H1 (cell line): ENCODE measurements at regions not wholly inside any gene's neighbourhood (a gene's known extent, or its start where the extent isn't known, plus 50 kb on each side); places are given as distances from the start of the nearest gene placed in this dataset.

Experiments used
- CTCF ChIA-PET: fragments of 300-600 bp; sonication (Branson Sonifier 250); formaldehyde crosslinking; loops from one replicate; lab custom pipeline; 2021; ENCODE audit not compliant: partially characterized antibody; lab: Charles Lee
- POLR2A ChIA-PET: fragments of 300-600 bp; sonication (Branson Sonifier 250); formaldehyde crosslinking; loops from one replicate; lab custom pipeline; 2021; ENCODE audit warnings: inconsistent platforms; ENCODE audit not compliant: partially characterized antibody; lab: Charles Lee
- DNase-seq, 2 experiments: peaks; one replicate each; pipeline versions ENCODE4 v3.0.0 to v3.0.0-alpha.2; 2010 to 2022; ENCODE audit warnings: low spot score in 2 of 2, low read depth in 1 of 2, mixed read lengths in 1 of 2
- FAIRE-seq: peaks from 2 replicates; lab custom pipeline; 2011; peaks lifted over from hg19 to GRCh38; lab: Jason Lieb, UNC
- H2AFZ ChIP-seq: 2 replicates; pipeline ENCODE4 v1.8.1; 2012; ENCODE audit warnings: low read length, inconsistent platforms
- H2AK5ac ChIP-seq: 2 replicates; pipeline ENCODE4 v1.6.1; 2013; ENCODE audit warnings: low read depth, low read length
- H2BK120ac ChIP-seq: replicated peaks from 2 replicates; pipeline ENCODE3; 2013; ENCODE audit warnings: low read depth, low read length, inconsistent platforms
- H2BK12ac ChIP-seq: 2 replicates; pipeline ENCODE4 v1.6.1; 2013; ENCODE audit warnings: low read depth, low read length
- H2BK15ac ChIP-seq: 2 replicates; pipeline ENCODE4 v1.6.1; 2013; ENCODE audit warnings: low read length
- H2BK20ac ChIP-seq: 2 replicates; pipeline ENCODE4 v1.6.1; 2013; ENCODE audit warnings: low read length
- H2BK5ac ChIP-seq: 2 replicates; pipeline ENCODE4 v1.6.1; 2013; ENCODE audit warnings: low read depth, low read length
- H3K14ac ChIP-seq: 2 replicates; pipeline ENCODE4 v1.6.1; 2013; ENCODE audit warnings: inconsistent platforms; ENCODE audit not compliant: insufficient read length
- H3K18ac ChIP-seq: 2 replicates; pipeline ENCODE4 v1.6.1; 2013; ENCODE audit warnings: low read length; ENCODE audit errors: extremely low read depth
- H3K23ac ChIP-seq: 2 replicates; pipeline ENCODE4 v1.6.1; 2013; ENCODE audit warnings: inconsistent platforms; ENCODE audit not compliant: insufficient read length
- H3K23me2 ChIP-seq: 2 replicates; pipeline ENCODE4 v1.6.1; 2013; ENCODE audit warnings: low read depth, low read length
- H3K27ac ChIP-seq: 2 replicates; pipeline ENCODE4 v1.6.1; 2011; ENCODE audit warnings: low read depth, low read length, inconsistent platforms
- H3K27me3 ChIP-seq, 4 experiments: replicated peaks in 1 of 4; 1 replicate in 1 of 4; 2 replicates in 3 of 4; pipeline versions ENCODE4 v1.6.1 to v1.8.1; 2011 to 2013; ENCODE audit warnings: low read length in 3 of 4, mild to moderate bottlenecking in 3 of 4, inconsistent platforms in 2 of 4, mixed read lengths in 2 of 4, moderate library complexity in 1 of 4; ENCODE audit not compliant: control insufficient read depth in 3 of 4, insufficient read depth in 3 of 4; ENCODE audit errors: extremely low read depth in 1 of 4
- H3K36me3 ChIP-seq, 4 experiments: 2 replicates each; pipeline versions ENCODE4 v1.6.1 to v1.8.1; 2011 to 2013; ENCODE audit warnings: mild to moderate bottlenecking in 4 of 4, low read length in 3 of 4, moderate library complexity in 2 of 4, control low read depth in 1 of 4, inconsistent platforms in 1 of 4; ENCODE audit not compliant: insufficient read depth in 4 of 4, control insufficient read depth in 2 of 4
- H3K4ac ChIP-seq: replicated peaks from 2 replicates; pipeline ENCODE3; 2013; ENCODE audit warnings: low read length, low read depth, mixed read lengths, inconsistent platforms; ENCODE audit not compliant: insufficient read length
- H3K4me1 ChIP-seq, 4 experiments: replicated peaks in 1 of 4; 1 replicate in 1 of 4; 2 replicates in 3 of 4; pipeline versions ENCODE4 v1.6.1 to v1.8.1; 2011 to 2013; ENCODE audit warnings: low read length in 3 of 4, inconsistent platforms in 2 of 4, mixed read lengths in 1 of 4; ENCODE audit not compliant: insufficient read depth in 4 of 4, control insufficient read depth in 3 of 4
- H3K4me2 ChIP-seq, 2 experiments: 2 replicates each; pipeline versions ENCODE4 v1.6.1 to v1.8.1; 2011 to 2013; ENCODE audit warnings: low read depth in 2 of 2, low read length in 2 of 2, control low read depth in 1 of 2, inconsistent platforms in 1 of 2, mild to moderate bottlenecking in 1 of 2; ENCODE audit not compliant: insufficient read depth in 1 of 2
- H3K4me3 ChIP-seq, 4 experiments: fragments of 200-600, 300-600 bp in 1 of 4; sonication (generic), shearing (Covaris generic), sonication (Bioruptor Twin) in 1 of 4; 2 replicates each; pipeline versions ENCODE4 v1.5.1 to v1.8.1; 2011 to 2016; ENCODE audit warnings: low read length in 4 of 4, low read depth in 3 of 4, control low read depth in 2 of 4, inconsistent platforms in 2 of 4, mild to moderate bottlenecking in 2 of 4, mixed read lengths in 1 of 4, moderate library complexity in 1 of 4; ENCODE audit not compliant: insufficient read depth in 2 of 4; ENCODE audit errors: extremely low read depth in 1 of 4
- H3K56ac ChIP-seq: replicated peaks from 2 replicates; pipeline ENCODE3; 2013; ENCODE audit warnings: low read depth, mild to moderate bottlenecking, mixed read lengths, low read length, inconsistent platforms; ENCODE audit not compliant: insufficient read length
- H3K79me1 ChIP-seq: 2 replicates; pipeline ENCODE4 v1.6.1; 2013; ENCODE audit warnings: low read depth, low read length, control low read depth
- H3K79me2 ChIP-seq, 2 experiments: 2 replicates each; pipeline versions ENCODE4 v1.6.1 to v1.8.1; 2012 to 2013; ENCODE audit warnings: low read length in 2 of 2, mild to moderate bottlenecking in 2 of 2, inconsistent platforms in 1 of 2; ENCODE audit not compliant: insufficient read depth in 2 of 2, control insufficient read depth in 1 of 2
- H3K9ac ChIP-seq, 4 experiments: replicated peaks in 1 of 4; 1 replicate in 1 of 4; 2 replicates in 3 of 4; pipeline versions ENCODE4 v1.6.1 to v1.8.1; 2011 to 2013; ENCODE audit warnings: low read depth in 3 of 4, low read length in 3 of 4, control low read depth in 2 of 4, mild to moderate bottlenecking in 2 of 4, moderate library complexity in 2 of 4, inconsistent platforms in 1 of 4; ENCODE audit errors: extremely low read depth in 1 of 4
- H3K9me3 ChIP-seq, 2 experiments: 2 replicates each; pipeline versions ENCODE4 v1.6.1 to v1.8.1; 2012 to 2013; ENCODE audit warnings: mild to moderate bottlenecking in 2 of 2, moderate library complexity in 2 of 2, control low read depth in 1 of 2, inconsistent platforms in 1 of 2, low read depth in 1 of 2, low read length in 1 of 2, mixed read lengths in 1 of 2; ENCODE audit not compliant: insufficient read depth in 2 of 2
- H4K20me1 ChIP-seq, 2 experiments: replicated peaks in 1 of 2; 2 replicates each; pipeline versions ENCODE3 to v1.8.1; 2011 to 2013; ENCODE audit warnings: inconsistent platforms in 2 of 2, low read length in 2 of 2, mild to moderate bottlenecking in 1 of 2; ENCODE audit not compliant: insufficient read depth in 2 of 2, control insufficient read depth in 1 of 2
- H4K5ac ChIP-seq: 2 replicates; pipeline ENCODE4 v1.6.1; 2013; ENCODE audit warnings: low read length, low read depth, mixed read lengths, inconsistent platforms; ENCODE audit not compliant: insufficient read length
- H4K8ac ChIP-seq: 2 replicates; pipeline ENCODE4 v1.8.0; 2013; ENCODE audit warnings: mild to moderate bottlenecking, moderate library complexity, low read length, inconsistent platforms; ENCODE audit not compliant: insufficient read depth; ENCODE audit errors: extremely low read depth
- H4K91ac ChIP-seq: replicated peaks from 2 replicates; pipeline ENCODE3; 2013; ENCODE audit warnings: low read length, mixed read lengths, inconsistent platforms; ENCODE audit not compliant: insufficient read length
- BACH1 ChIP-seq: IDR thresholded peaks from 2 replicates; pipeline ENCODE4 v1.6.1; 2012; ENCODE audit warnings: low read length, improper control_type of control experiment
- BRCA1 ChIP-seq: IDR thresholded peaks from 2 replicates; pipeline ENCODE4 v1.6.1; 2012; ENCODE audit warnings: low read depth, low read length, improper control_type of control experiment
- FOSL1 ChIP-seq: IDR thresholded peaks from 2 replicates; pipeline ENCODE4 v1.6.1; 2011; ENCODE audit warnings: mild to moderate bottlenecking, low read depth, low read length, moderate library complexity; ENCODE audit not compliant: insufficient read depth
- GABPA ChIP-seq: IDR thresholded peaks from 2 replicates; pipeline ENCODE4 v1.6.1; 2011; ENCODE audit warnings: mild to moderate bottlenecking, low read length, moderate library complexity, borderline replicate concordance; ENCODE audit not compliant: insufficient read depth
- HDAC2 ChIP-seq, 2 experiments: fragments of 300-600 bp in 1 of 2; sonication (generic) in 1 of 2; IDR thresholded peaks; 2 replicates each; pipeline ENCODE4 v1.6.1; 2011 to 2012; ENCODE audit warnings: low read depth in 2 of 2, low read length in 2 of 2, mild to moderate bottlenecking in 2 of 2, moderate library complexity in 2 of 2, borderline replicate concordance in 1 of 2, inconsistent platforms in 1 of 2
- JUN ChIP-seq: IDR thresholded peaks from 2 replicates; pipeline ENCODE4 v1.6.1; 2011; ENCODE audit warnings: low read depth, mild to moderate bottlenecking, improper control_type of control experiment, low read length
- KDM4A ChIP-seq: IDR thresholded peaks from one replicate; pipeline ENCODE4 v1.7.1; 2012; ENCODE audit warnings: low read depth, mild to moderate bottlenecking, moderate library complexity, low read length, inconsistent platforms; ENCODE audit not compliant: severe bottlenecking
- NRF1 ChIP-seq: IDR thresholded peaks from 2 replicates; pipeline ENCODE4 v1.6.1; 2011; ENCODE audit warnings: mild to moderate bottlenecking, low read depth, low read length, improper control_type of control experiment
- RAD21 ChIP-seq, 2 experiments: IDR thresholded peaks in 1 of 2; conservative IDR thresholded peaks in 1 of 2; 2 replicates each; pipeline ENCODE4 v1.6.1; 2011; ENCODE audit warnings: low read depth in 2 of 2, low read length in 2 of 2, improper control_type of control experiment in 1 of 2, inconsistent platforms in 1 of 2, mild to moderate bottlenecking in 1 of 2, moderate library complexity in 1 of 2
- SIX5 ChIP-seq: IDR thresholded peaks from 2 replicates; pipeline ENCODE4 v1.6.1; 2011; ENCODE audit warnings: mild to moderate bottlenecking, low read depth, low read length
- WGBS, 2 experiments: shearing (Covaris generic) in 1 of 2; methylation state at CpG; one replicate each; pipeline versions ENCODE4 v1.1.6 to v1.1.7; 2013 to 2015; ENCODE audit warnings: low lambda C conversion rate in 2 of 2, mixed read lengths in 2 of 2, inconsistent platforms in 1 of 2, low coverage in 1 of 2, missing lambda C conversion rate in 1 of 2; ENCODE audit not compliant: insufficient replicate concordance in 2 of 2, insufficient coverage in 1 of 2, insufficient read length in 1 of 2; ENCODE audit errors: extremely low coverage in 1 of 2, missing lambda C conversion rate in 1 of 2; 5-methylcytosine and 5-hydroxymethylcytosine counted together
- TF ChIP-seq, protein P1 (sequence below): IDR thresholded peaks from 2 replicates; pipeline ENCODE4 v1.6.1; 2012; ENCODE audit warnings: low read length, inconsistent platforms
- TF ChIP-seq, protein P2 (sequence below): IDR thresholded peaks from 2 replicates; pipeline ENCODE4 v1.6.1; 2012; ENCODE audit warnings: inconsistent platforms

GRCh38 chr11:119972281-119972680 is 165.6 kb downstream of the TRIM29 start:
- Histone ChIP-seq H4K20me1 (no peaks in the 10 kb centered on the region), H3K9me3 (no peaks in the 10 kb centered on the region), H4K91ac (no peak overlapping the region), H2BK15ac (no peak overlapping the region), H3K18ac (no peak overlapping the region), H3K36me3 (no peaks in the 10 kb centered on the region), H3K79me2 (no peaks in the 10 kb centered on the region), H3K4ac (no peak overlapping the region), H2BK5ac (no peak overlapping the region), H3K23ac (no peak overlapping the region), H3K4me1 (peaks cover 2 to 17% (median 10%) of the 10 kb centered on the region in 4 experiments; a peak in 5 of 7 replicates), H2BK120ac (no peak overlapping the region), H4K5ac (no peak overlapping the region), H3K27me3 (no peaks in the 10 kb centered on the region; a peak in 2 of 7 replicates), H3K14ac (no peak overlapping the region), H2AK5ac (no peak overlapping the region), H2BK12ac (no peak overlapping the region), H2AFZ (no peak overlapping the region), H3K79me1 (no peaks in the 10 kb centered on the region), H4K8ac (no peak overlapping the region), H3K23me2 (no peaks in the 10 kb centered on the region; the same call in 1 of the 2 replicates), H3K9ac (no peak overlapping the region), H3K4me2 (no peak overlapping the region), H3K27ac (no peak overlapping the region), H3K56ac (no peak overlapping the region), H2BK20ac (no peak overlapping the region), H3K4me3 (no peak overlapping the region)
- CTCF ChIA-PET = no interaction called here
- DNase-seq = no peak
- POLR2A ChIA-PET = no interaction called here
- TF ChIP-seq RAD21 (IDR thresholded peaks at IDR 0.05 in 1 of 2, conservative IDR thresholded peaks at IDR 0.05 in 1 of 2; ENCODE audit: low read depth in 2 of 2, low read length in 2 of 2) (no peak), HDAC2 (IDR thresholded peaks at IDR 0.05; ENCODE audit: borderline replicate concordance in 1 of 2, low read depth in 2 of 2, low read length in 2 of 2) (no peak), BRCA1 (no peak), NRF1 (no peak), FOSL1 (no peak), BACH1 (no peak), JUN (no peak), KDM4A (no peak), SIX5 (no peak), GABPA (no peak)
- TF ChIP-seq, protein P1, sequence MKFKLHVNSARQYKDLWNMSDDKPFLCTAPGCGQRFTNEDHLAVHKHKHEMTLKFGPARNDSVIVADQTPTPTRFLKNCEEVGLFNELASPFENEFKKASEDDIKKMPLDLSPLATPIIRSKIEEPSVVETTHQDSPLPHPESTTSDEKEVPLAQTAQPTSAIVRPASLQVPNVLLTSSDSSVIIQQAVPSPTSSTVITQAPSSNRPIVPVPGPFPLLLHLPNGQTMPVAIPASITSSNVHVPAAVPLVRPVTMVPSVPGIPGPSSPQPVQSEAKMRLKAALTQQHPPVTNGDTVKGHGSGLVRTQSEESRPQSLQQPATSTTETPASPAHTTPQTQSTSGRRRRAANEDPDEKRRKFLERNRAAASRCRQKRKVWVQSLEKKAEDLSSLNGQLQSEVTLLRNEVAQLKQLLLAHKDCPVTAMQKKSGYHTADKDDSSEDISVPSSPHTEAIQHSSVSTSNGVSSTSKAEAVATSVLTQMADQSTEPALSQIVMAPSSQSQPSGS = no peak
- TF ChIP-seq, protein P2, sequence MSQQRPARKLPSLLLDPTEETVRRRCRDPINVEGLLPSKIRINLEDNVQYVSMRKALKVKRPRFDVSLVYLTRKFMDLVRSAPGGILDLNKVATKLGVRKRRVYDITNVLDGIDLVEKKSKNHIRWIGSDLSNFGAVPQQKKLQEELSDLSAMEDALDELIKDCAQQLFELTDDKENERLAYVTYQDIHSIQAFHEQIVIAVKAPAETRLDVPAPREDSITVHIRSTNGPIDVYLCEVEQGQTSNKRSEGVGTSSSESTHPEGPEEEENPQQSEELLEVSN = no peak
- WGBS, 2 experiments = 76% methylated on average over 2 of the region's 2 CpGs; no CpG with 5 or more reads in 1 of the 2 experiments
- no peak for FAIRE-seq
